SU-DHL-6 (cell line): ENCODE measurements at regions not wholly inside any gene's neighbourhood (a gene's known extent, or its start where the extent isn't known, plus 50 kb on each side); places are given as distances from the start of the nearest gene placed in this dataset.

ENCODE experiments used
- CTCF ChIP-seq: fragments of 200-600 bp; sonication (generic); IDR thresholded peaks from one replicate; pipeline ENCODE4 v1.5.1; 2017; ENCODE audit warnings: antibody characterized with exemption, mild to moderate bottlenecking, low read length, moderate library complexity; ENCODE audit not compliant: insufficient read depth, poor library complexity, severe bottlenecking
- EZH2phosphoT487 ChIP-seq: fragments of 200-600 bp; sonication (generic), shearing (Covaris generic); conservative IDR thresholded peaks from 2 replicates; pipeline ENCODE4 v1.6.1; 2018; ENCODE audit warnings: mild to moderate bottlenecking, antibody characterized with exemption, low read length, moderate library complexity, mixed read lengths

- TF ChIP-seq CTCF (no peak), EZH2phosphoT487 (no peak)
These were observed 63.7 kb upstream of the SHISA6 start for GRCh38 chr17:11177340-11177739.
